ENCODE measurements at regions not wholly inside any gene's neighbourhood (a gene's known extent, or its start where the extent isn't known, plus 50 kb on each side); places are given as distances from the start of the nearest gene placed in this dataset.

DNA sequence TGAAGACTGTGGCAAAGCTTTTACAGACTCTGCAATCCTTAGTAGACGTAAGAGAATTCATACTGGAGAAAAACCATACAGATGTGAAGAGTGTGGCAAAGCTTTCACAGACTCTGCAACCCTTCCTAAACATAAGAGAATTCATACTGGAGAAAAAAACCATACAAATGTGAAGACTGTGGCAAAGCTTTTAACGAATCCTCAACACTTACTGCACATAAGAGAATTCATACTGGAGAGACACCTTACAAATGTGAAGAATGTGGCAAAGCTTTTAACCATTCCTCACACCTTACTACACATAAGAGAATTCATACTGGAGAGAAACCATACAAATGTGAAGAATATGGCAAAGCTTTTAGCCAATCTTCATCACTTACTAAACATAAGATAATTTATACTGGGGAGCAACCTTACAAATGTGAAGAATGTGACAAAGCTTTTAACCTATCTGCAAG lies 50.1 kb upstream of the ZNF98 start:
- intact Hi-C loops (cut with DNase I; ENCODE audit: low total_unique reads): no loop called here
- TF ChIP-seq, protein P1, sequence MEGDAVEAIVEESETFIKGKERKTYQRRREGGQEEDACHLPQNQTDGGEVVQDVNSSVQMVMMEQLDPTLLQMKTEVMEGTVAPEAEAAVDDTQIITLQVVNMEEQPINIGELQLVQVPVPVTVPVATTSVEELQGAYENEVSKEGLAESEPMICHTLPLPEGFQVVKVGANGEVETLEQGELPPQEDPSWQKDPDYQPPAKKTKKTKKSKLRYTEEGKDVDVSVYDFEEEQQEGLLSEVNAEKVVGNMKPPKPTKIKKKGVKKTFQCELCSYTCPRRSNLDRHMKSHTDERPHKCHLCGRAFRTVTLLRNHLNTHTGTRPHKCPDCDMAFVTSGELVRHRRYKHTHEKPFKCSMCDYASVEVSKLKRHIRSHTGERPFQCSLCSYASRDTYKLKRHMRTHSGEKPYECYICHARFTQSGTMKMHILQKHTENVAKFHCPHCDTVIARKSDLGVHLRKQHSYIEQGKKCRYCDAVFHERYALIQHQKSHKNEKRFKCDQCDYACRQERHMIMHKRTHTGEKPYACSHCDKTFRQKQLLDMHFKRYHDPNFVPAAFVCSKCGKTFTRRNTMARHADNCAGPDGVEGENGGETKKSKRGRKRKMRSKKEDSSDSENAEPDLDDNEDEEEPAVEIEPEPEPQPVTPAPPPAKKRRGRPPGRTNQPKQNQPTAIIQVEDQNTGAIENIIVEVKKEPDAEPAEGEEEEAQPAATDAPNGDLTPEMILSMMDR (IDR thresholded peaks at IDR 0.05): no peak
- no peaks in the 10 kb centered on the region for H3K27me3 ChIP-seq
- no peak overlapping the region for H3K4me3 ChIP-seq
- DNase-seq (ENCODE audit: low spot score in 2 of 2): no peak
- peaks cover 43 to 100% of the 10 kb centered on the region in 2 donors for H3K9me3 ChIP-seq
- H3K27ac ChIP-seq: no peak overlapping the region
- no peaks in the 10 kb centered on the region for H3K36me3 ChIP-seq
- no peaks in the 10 kb centered on the region for H3K4me1 ChIP-seq
